IMR-90 (cell line): ENCODE measurements at regions not wholly inside any gene's neighbourhood (a gene's known extent, or its start where the extent isn't known, plus 50 kb on each side); places are given as distances from the start of the nearest gene placed in this dataset.

Source experiments
- ATAC-seq: fragments of 200-7000 bp; cut with Tn5 transposase; 2 replicates; pipeline ENCODE4 v1.9.1; 2020; ENCODE audit warnings: low read depth, mild to moderate bottlenecking, moderate library complexity
- BruUV-seq: library from RNA; stranded (reverse); fragments of 400-500 nt; replicated peaks from 2 replicates; lab custom pipeline; 2021; lab: Mats Ljungman, UMichigan
- CTCF ChIA-PET: fragments of 300-600 bp; formaldehyde crosslinking; extraction: SDS; loops from one replicate; lab custom pipeline; 2021; ENCODE audit warnings: antibody characterized with exemption; lab: Yijun Ruan, JAX
- POLR2A ChIA-PET: fragments of 300-600 bp; sonication (Branson Sonifier 250); formaldehyde crosslinking; loops from one replicate; lab custom pipeline; 2022; ENCODE audit warnings: antibody characterized with exemption; ENCODE audit not compliant: unreplicated experiment; lab: Charles Lee
- DNase-seq: peaks from one replicate; pipeline ENCODE4 v3.0.0; 2013
- H2AFZ ChIP-seq: replicated peaks from 2 replicates; pipeline ENCODE3; 2013; ENCODE audit warnings: low read length, mild to moderate bottlenecking; ENCODE audit not compliant: poor library complexity
- H2AK5ac ChIP-seq: 2 replicates; pipeline ENCODE4 v1.6.1; 2013; ENCODE audit warnings: low read depth, low read length, inconsistent platforms
- H2AK9ac ChIP-seq: replicated peaks from 2 replicates; pipeline ENCODE3; 2013; ENCODE audit warnings: mild to moderate bottlenecking, low read depth, low read length, moderate library complexity; ENCODE audit not compliant: poor library complexity
- H2BK120ac ChIP-seq: 2 replicates; pipeline ENCODE4 v1.6.1; 2013; ENCODE audit warnings: low read depth, low read length, inconsistent platforms
- H2BK15ac ChIP-seq: 3 replicates; pipeline ENCODE4 v1.6.1; 2013; ENCODE audit warnings: low read depth, low read length, inconsistent platforms
- H2BK20ac ChIP-seq: 2 replicates; pipeline ENCODE4 v1.6.1; 2013; ENCODE audit warnings: low read depth, mild to moderate bottlenecking, inconsistent platforms, low read length, moderate library complexity
- H2BK5ac ChIP-seq: 2 replicates; pipeline ENCODE4 v1.6.1; 2013; ENCODE audit warnings: mild to moderate bottlenecking, low read depth, low read length, inconsistent platforms; ENCODE audit not compliant: poor library complexity, severe bottlenecking
- H3K14ac ChIP-seq: replicated peaks from 2 replicates; pipeline ENCODE4 v1.6.1; 2013; ENCODE audit warnings: low read depth, low read length, inconsistent platforms
- H3K18ac ChIP-seq: 2 replicates; pipeline ENCODE4 v1.6.1; 2013; ENCODE audit warnings: low read depth, low read length, control low read depth
- H3K23ac ChIP-seq: 2 replicates; pipeline ENCODE4 v1.6.1; 2013; ENCODE audit warnings: low read depth, low read length, inconsistent platforms
- H3K27ac ChIP-seq: 2 replicates; pipeline ENCODE4 v1.5.1; 2013; ENCODE audit warnings: mild to moderate bottlenecking, control low read depth, low read length; ENCODE audit not compliant: insufficient read depth
- H3K27me3 ChIP-seq: 2 replicates; pipeline ENCODE4 v1.6.1; 2013; ENCODE audit warnings: low read length; ENCODE audit not compliant: control insufficient read depth, insufficient read depth
- H3K36me3 ChIP-seq: 2 replicates; pipeline ENCODE4 v1.6.1; 2013; ENCODE audit warnings: low read length, mixed read lengths; ENCODE audit not compliant: control insufficient read depth, insufficient read depth
- H3K4ac ChIP-seq: 2 replicates; pipeline ENCODE4 v1.6.1; 2013; ENCODE audit warnings: low read depth, low read length, inconsistent platforms
- H3K4me1 ChIP-seq: 2 replicates; pipeline ENCODE4 v1.6.1; 2013; ENCODE audit warnings: low read length, mixed read lengths; ENCODE audit not compliant: control insufficient read depth, insufficient read depth
- H3K4me2 ChIP-seq: 2 replicates; pipeline ENCODE4 v1.6.1; 2013; ENCODE audit warnings: low read depth, mild to moderate bottlenecking, control low read depth, low read length, moderate library complexity
- H3K4me3 ChIP-seq: 2 replicates; pipeline ENCODE4 v1.5.1; 2013; ENCODE audit warnings: low read depth, mild to moderate bottlenecking, control low read depth, low read length, moderate library complexity; ENCODE audit not compliant: insufficient read depth
- H3K56ac ChIP-seq: 2 replicates; pipeline ENCODE4 v1.6.1; 2013; ENCODE audit warnings: low read length, inconsistent platforms; ENCODE audit not compliant: insufficient read depth; ENCODE audit errors: extremely low read depth
- H3K79me1 ChIP-seq, 2 experiments: 2 replicates each; pipeline ENCODE4 v1.6.1; 2013; ENCODE audit warnings: low read length in 2 of 2, inconsistent platforms in 1 of 2, low read depth in 1 of 2
- H3K9ac ChIP-seq: 2 replicates; pipeline ENCODE4 v1.6.1; 2013; ENCODE audit warnings: low read depth, low read length, control low read depth
- H3K9me1 ChIP-seq: 2 replicates; pipeline ENCODE4 v1.6.1; 2013; ENCODE audit warnings: low read length, inconsistent platforms; ENCODE audit not compliant: insufficient read depth
- H3K9me3 ChIP-seq: 2 replicates; pipeline ENCODE4 v1.6.1; 2013; ENCODE audit warnings: low read length; ENCODE audit not compliant: control insufficient read depth, insufficient read depth
- H4K20me1 ChIP-seq: 2 replicates; pipeline ENCODE4 v1.6.1; 2013; ENCODE audit warnings: low read length, inconsistent platforms; ENCODE audit not compliant: insufficient read depth
- H4K5ac ChIP-seq: 2 replicates; pipeline ENCODE4 v1.6.1; 2013; ENCODE audit warnings: mild to moderate bottlenecking, low read depth, low read length, control low read depth
- H4K8ac ChIP-seq, 2 experiments: 2 replicates each; pipeline ENCODE4 v1.6.1; 2013; ENCODE audit warnings: low read depth in 2 of 2, low read length in 2 of 2, control low read depth in 1 of 2, inconsistent platforms in 1 of 2
- H4K91ac ChIP-seq: 2 replicates; pipeline ENCODE4 v1.6.1; 2013; ENCODE audit warnings: low read depth, low read length, inconsistent platforms; ENCODE audit not compliant: insufficient read depth
- MAFK ChIP-seq: IDR thresholded peaks from 2 replicates; pipeline ENCODE4 v1.6.1; 2012; ENCODE audit warnings: low read depth, low read length, improper control_type of control experiment
- MXI1 ChIP-seq: IDR thresholded peaks from 2 replicates; pipeline ENCODE4 v1.6.1; 2012; ENCODE audit warnings: low read depth, mild to moderate bottlenecking, low read length, moderate library complexity, borderline replicate concordance
- NFE2L2 ChIP-seq: fragments of 150-350 bp; IDR thresholded peaks from 2 replicates; pipeline ENCODE4 v1.6.1; 2016; ENCODE audit warnings: low read depth, mild to moderate bottlenecking, low read length
- dilution Hi-C: fragments of 300-500 bp; cut with HindIII; formaldehyde crosslinking; loops from one replicate; pipeline ENCODE4 v1.14.3; 2018; ENCODE audit warnings: low sequenced_read_pairs; ENCODE audit not compliant: unreplicated experiment
- in situ Hi-C: fragments of 300-500 bp; cut with MboI; formaldehyde crosslinking; loops from 3 replicates; pipeline ENCODE4 v1.14.3; 2019; ENCODE audit warnings: low sequenced_read_pairs, inconsistent platforms, mixed read lengths
- intact Hi-C: fragments of 100-400 bp; cut with micrococcal nuclease; formaldehyde crosslinking; loops from 2 replicates; pipeline ENCODE4 v1.10.0; 2022

GRCh38 chr21:14900058-14900457 is 164.7 kb downstream of the NRIP1 start:
- ChIA-PET POLR2A (no interaction called here), CTCF (no interaction called here)
- H3K4me3 ChIP-seq, result no peak overlapping the region
- ATAC-seq (peak; percentile 66), DNase-seq (peak; percentile 80)
- H3K4ac ChIP-seq, result 0 out of 2 replicates have a peak overlapping the region, but pooled peaks have one; percentile 40
- H3K4me2 ChIP-seq, result peak overlapping the region; percentile 57; the same call in 1 of the 2 replicates
- TF ChIP-seq NFE2L2 (0 out of 2 replicates have a peak, but pooled peaks have one; percentile 22), MAFK (peak; percentile 31; the same call in 1 of the 2 replicates), MXI1 (no peak)
- dilution Hi-C loops (no loop called here), in situ Hi-C loops (no loop called here), intact Hi-C loops (no loop called here)
- no peak overlapping the region for H3K56ac ChIP-seq
- peak overlapping the region; percentile 3; the same call in 1 of the 2 replicates for H4K5ac ChIP-seq
- H2BK5ac ChIP-seq, result peak overlapping the region; percentile 62
- H3K23ac ChIP-seq, result no peak overlapping the region
- H3K36me3 ChIP-seq, result no peaks in the 10 kb centered on the region
- no peaks in the 10 kb centered on the region for H3K27me3 ChIP-seq
- H3K4me1 ChIP-seq, result peaks cover 7% of the 10 kb centered on the region
- H4K20me1 ChIP-seq, result no peaks in the 10 kb centered on the region
- peak overlapping the region in 1 of 2 experiments; percentile 40; a peak in 2 of 4 replicates for H4K8ac ChIP-seq
- H3K9ac ChIP-seq, result no peak overlapping the region
- H2AFZ ChIP-seq, result no peak overlapping the region
- BruUV-seq, result no TSS peak
- H3K9me3 ChIP-seq, result no peaks in the 10 kb centered on the region
- peak overlapping the region; percentile 41; the same call in 1 of the 2 replicates for H2BK20ac ChIP-seq
- H3K9me1 ChIP-seq, result 0 out of 2 replicates have a peak, but pooled peaks cover 3% of the 10 kb centered on the region
- 0 out of 2 replicates have a peak overlapping the region, but pooled peaks have one; percentile 26 for H2AK5ac ChIP-seq
- peak overlapping the region; percentile 48; the same call in 1 of the 2 replicates for H3K14ac ChIP-seq
- peak overlapping the region; percentile 15 for H3K27ac ChIP-seq
- no peak overlapping the region for H2BK15ac ChIP-seq
- H4K91ac ChIP-seq, result no peak overlapping the region
- H2AK9ac ChIP-seq, result no peak overlapping the region
- H3K79me1 ChIP-seq, result no peaks in the 10 kb centered on the region; a peak in 1 of 4 replicates
- no peak overlapping the region for H2BK120ac ChIP-seq
- peak overlapping the region; percentile 35 for H3K18ac ChIP-seq
